Mesothelial cell of epicardium (in vitro differentiated cells): ENCODE measurements at regions not wholly inside any gene's neighbourhood (a gene's known extent, or its start where the extent isn't known, plus 50 kb on each side); places are given as distances from the start of the nearest gene placed in this dataset.

ENCODE experiments used
- DNase-seq, 2 experiments: peaks; one replicate each; pipeline ENCODE4 v3.0.0; 2021; ENCODE audit warnings: low spot score in 2 of 2; ENCODE audit not compliant: unreplicated experiment in 2 of 2
- H3K27ac Mint-ChIP-seq: 2 replicates; pipeline ENCODE4 v1.8.0; 2021; ENCODE audit warnings: mixed read lengths
- H3K27me3 Mint-ChIP-seq: 2 replicates; pipeline ENCODE4 v1.8.0; 2021; ENCODE audit warnings: low read depth, mixed read lengths
- H3K36me3 Mint-ChIP-seq: 2 replicates; pipeline ENCODE4 v1.8.0; 2021; ENCODE audit warnings: mixed read lengths
- H3K4me1 Mint-ChIP-seq: 2 replicates; pipeline ENCODE4 v1.8.0; 2021; ENCODE audit warnings: mixed read lengths
- H3K4me3 Mint-ChIP-seq: 2 replicates; pipeline ENCODE4 v1.8.0; 2021; ENCODE audit warnings: mild to moderate bottlenecking, moderate library complexity, mixed read lengths
- H3K9me3 Mint-ChIP-seq: 2 replicates; pipeline ENCODE4 v1.8.0; 2021; ENCODE audit warnings: mixed read lengths
- TF ChIP-seq, protein P1 (sequence below): fragments of 200-600 bp; sonication (generic); IDR thresholded peaks from one replicate; pipeline ENCODE4 v1.5.0; 2021; ENCODE audit warnings: antibody characterized with exemption; ENCODE audit not compliant: unreplicated experiment

DNA sequence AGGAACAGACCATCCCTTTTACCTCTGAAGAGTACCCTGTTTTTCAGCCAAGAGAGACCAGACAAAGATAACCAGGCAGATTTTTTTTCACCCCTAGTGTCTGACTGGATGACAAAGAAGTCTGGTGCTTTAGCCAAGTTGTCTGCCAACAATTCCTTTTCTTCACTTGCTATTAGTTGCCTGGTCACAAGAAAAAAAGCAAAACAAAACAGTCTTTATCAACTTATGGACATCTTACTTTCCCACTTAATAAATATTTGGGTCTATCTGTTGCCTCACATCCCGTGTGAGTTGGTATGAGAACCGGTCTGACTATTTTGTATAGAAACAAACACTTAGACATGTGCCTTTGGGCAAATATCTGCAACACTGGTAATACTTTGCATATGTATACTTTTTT lies 662.9 kb downstream of the PLPP3 start:
- no peak for DNase-seq
- Mint-ChIP-seq H3K27me3 (no peaks in the 10 kb centered on the region), H3K4me3 (no peak overlapping the region), H3K27ac (peak overlapping the region; percentile 85), H3K9me3 (peaks cover 3% of the 10 kb centered on the region), H3K36me3 (peaks cover 2% of the 10 kb centered on the region), H3K4me1 (peaks cover 61% of the 10 kb centered on the region)
- TF ChIP-seq, protein P1, sequence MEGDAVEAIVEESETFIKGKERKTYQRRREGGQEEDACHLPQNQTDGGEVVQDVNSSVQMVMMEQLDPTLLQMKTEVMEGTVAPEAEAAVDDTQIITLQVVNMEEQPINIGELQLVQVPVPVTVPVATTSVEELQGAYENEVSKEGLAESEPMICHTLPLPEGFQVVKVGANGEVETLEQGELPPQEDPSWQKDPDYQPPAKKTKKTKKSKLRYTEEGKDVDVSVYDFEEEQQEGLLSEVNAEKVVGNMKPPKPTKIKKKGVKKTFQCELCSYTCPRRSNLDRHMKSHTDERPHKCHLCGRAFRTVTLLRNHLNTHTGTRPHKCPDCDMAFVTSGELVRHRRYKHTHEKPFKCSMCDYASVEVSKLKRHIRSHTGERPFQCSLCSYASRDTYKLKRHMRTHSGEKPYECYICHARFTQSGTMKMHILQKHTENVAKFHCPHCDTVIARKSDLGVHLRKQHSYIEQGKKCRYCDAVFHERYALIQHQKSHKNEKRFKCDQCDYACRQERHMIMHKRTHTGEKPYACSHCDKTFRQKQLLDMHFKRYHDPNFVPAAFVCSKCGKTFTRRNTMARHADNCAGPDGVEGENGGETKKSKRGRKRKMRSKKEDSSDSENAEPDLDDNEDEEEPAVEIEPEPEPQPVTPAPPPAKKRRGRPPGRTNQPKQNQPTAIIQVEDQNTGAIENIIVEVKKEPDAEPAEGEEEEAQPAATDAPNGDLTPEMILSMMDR = no peak

DNA sequence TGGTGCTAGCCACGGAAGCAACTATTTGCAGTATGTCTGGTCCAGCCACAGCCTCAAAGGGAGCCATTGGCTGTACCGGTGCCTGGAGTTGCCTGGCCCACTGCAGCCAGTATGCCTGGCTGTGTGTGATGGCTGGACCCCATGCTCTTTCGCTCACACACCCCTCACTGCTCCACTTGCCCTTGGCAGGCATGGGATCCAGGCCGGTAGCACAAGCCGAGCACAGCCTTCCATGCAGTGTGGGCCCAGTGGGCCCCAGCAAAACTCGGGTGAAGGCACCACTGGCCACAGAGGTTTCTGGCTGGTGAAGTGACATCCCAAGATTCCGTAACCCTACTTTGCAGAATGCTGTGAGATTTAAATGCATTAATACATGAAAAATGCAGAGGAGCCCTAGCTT lies 665.8 kb downstream of the PLPP3 start:
- no peak overlapping the region for H3K4me3 Mint-ChIP-seq
- H3K9me3 Mint-ChIP-seq = peaks cover 3% of the 10 kb centered on the region
- TF ChIP-seq, protein P1 = no peak

DNA sequence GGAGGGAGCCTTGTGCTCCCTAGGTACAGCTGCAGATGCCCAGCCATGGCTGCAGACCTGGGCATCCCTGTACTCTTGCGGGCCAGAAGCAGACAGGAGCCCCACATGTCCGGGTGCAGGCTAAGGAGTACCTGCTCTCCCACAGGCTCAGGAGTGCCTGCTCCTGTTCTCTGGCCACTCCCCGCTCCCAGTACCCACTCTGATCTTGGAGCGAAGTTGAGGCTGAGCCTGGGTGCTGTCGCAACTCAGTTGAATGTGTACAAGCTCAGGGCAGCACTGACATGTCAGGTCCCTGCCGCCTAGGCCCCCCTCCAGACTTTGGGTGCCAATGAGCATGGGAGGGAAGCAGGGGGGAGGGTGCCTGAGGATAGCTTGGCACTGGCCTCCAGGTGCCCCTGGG lies 666.9 kb downstream of the PLPP3 start:
- TF ChIP-seq, protein P1 = no peak
- H3K27ac Mint-ChIP-seq = no peak overlapping the region
- H3K36me3 Mint-ChIP-seq = peaks cover 2% of the 10 kb centered on the region
- H3K27me3 Mint-ChIP-seq = no peaks in the 10 kb centered on the region
- H3K4me3 Mint-ChIP-seq = no peak overlapping the region
- DNase-seq = no peak
- peaks cover 3% of the 10 kb centered on the region for H3K9me3 Mint-ChIP-seq
- H3K4me1 Mint-ChIP-seq = peaks cover 38% of the 10 kb centered on the region

More for the DNA sequence above, 665.8 kb downstream of the PLPP3 start:
- no peak for DNase-seq
- Mint-ChIP-seq H3K36me3 (peaks cover 2% of the 10 kb centered on the region), H3K4me1 (peaks cover 49% of the 10 kb centered on the region), H3K27me3 (no peaks in the 10 kb centered on the region), H3K27ac (no peak overlapping the region)

DNA sequence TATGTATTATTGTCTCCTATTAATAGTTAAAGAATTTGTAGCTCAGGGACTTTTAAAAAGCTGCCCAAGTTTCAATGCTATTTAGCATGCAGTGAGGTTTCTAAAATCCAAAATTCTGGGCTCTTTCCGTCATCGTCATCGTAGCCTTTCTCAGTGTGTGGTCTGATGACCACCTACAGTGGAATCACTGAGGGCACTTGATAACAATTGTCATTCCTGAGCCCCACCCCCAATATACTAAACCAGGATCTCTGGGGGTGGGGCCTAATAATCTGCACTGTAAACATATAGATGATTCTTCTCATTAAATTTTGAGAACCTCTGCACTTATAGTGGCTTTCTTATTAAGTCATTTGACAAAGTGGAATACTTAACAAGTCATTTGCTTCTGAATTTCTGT lies 674.8 kb downstream of the PLPP3 start:
- Mint-ChIP-seq H3K9me3 (peaks cover 9% of the 10 kb centered on the region), H3K27ac (no peak overlapping the region), H3K27me3 (no peaks in the 10 kb centered on the region), H3K4me1 (peaks cover 3% of the 10 kb centered on the region), H3K4me3 (no peak overlapping the region), H3K36me3 (peaks cover 2% of the 10 kb centered on the region)
- no peak for DNase-seq
- TF ChIP-seq, protein P1 = no peak

DNA sequence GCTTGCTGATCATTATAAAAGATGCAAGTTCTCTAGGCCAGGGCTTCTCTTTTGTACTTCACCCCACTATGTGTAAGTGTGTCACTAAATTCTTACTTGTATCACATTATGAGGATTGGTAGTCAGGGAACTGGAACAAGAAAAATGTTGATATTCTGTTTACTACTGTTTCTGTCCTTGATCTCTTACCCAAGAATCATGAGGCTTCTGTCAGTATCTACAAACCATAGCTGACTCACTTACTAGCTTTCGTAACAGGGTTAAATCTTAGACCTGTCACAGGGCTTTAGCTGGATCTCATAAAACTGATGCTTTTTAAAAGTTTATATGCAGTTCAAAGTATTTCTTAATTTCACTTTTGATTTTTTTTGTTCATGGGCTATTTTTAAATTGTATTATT lies 681.2 kb downstream of the PLPP3 start:
- Mint-ChIP-seq H3K27ac (no peak overlapping the region), H3K27me3 (no peaks in the 10 kb centered on the region), H3K4me1 (no peaks in the 10 kb centered on the region), H3K9me3 (peaks cover 54% of the 10 kb centered on the region), H3K36me3 (peaks cover 14% of the 10 kb centered on the region), H3K4me3 (no peak overlapping the region)
- TF ChIP-seq, protein P1 = no peak
- DNase-seq = no peak

DNA sequence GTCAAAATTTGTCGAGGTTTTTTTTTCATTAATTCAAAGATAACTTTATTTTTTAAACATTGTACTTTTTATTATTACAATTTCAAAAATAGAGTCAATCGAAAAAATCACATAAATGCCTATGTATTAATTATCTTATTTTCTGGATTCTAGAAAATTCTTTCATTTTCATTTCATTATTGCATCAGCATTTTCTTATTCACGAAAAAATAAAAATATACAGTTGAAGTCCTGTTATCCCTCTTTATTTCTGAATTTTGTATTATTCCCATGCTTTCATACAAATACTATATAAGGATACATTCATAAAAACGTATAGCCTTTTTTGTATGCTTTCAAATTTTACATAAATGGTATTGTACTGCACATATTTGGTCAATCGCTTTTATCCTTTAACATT lies 681.0 kb upstream of the USP24 start:
- no peak overlapping the region for H3K27ac Mint-ChIP-seq
- no peak overlapping the region for H3K4me3 Mint-ChIP-seq
- TF ChIP-seq, protein P1 = no peak
- DNase-seq = no peak
- no peaks in the 10 kb centered on the region for H3K4me1 Mint-ChIP-seq
- H3K36me3 Mint-ChIP-seq = peaks cover 31% of the 10 kb centered on the region
- H3K9me3 Mint-ChIP-seq = peaks cover 74% of the 10 kb centered on the region
- H3K27me3 Mint-ChIP-seq = no peaks in the 10 kb centered on the region
